ENCODE measurements at regions not wholly inside any gene's neighbourhood (a gene's known extent, or its start where the extent isn't known, plus 50 kb on each side); places are given as distances from the start of the nearest gene placed in this dataset.

DNA sequence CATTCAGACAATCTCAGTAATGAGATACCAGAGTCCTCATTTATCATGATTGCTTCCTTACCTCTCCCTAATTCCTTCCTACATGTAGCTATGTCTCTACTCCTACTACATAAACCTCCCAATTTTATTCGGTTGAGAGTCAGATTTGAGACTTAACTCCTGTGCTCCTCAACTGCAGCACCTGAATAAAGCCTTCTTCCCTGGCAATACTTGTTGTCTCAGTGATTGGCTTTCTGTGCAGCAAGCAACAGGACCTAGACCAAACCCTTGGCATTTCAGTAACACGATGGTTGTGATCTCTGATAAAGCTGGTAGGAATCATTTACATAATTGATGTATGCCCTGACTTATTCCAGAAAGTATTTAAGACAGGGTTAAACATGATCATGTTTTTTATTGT is 106.7 kb upstream of the NANOGP8 start:
- Histone ChIP-seq H3K36me3 (ENCODE audit: insufficient read depth) (0 out of 2 replicates have a peak, but pooled peaks cover 2% of the 10 kb centered on the region), H2AFZ (no peak overlapping the region), H3K79me2 (replicated peaks; ENCODE audit: insufficient read depth) (no peaks in the 10 kb centered on the region), H4K20me1 (replicated peaks; ENCODE audit: insufficient read depth) (no peaks in the 10 kb centered on the region), H3K27me3 (ENCODE audit: insufficient read depth) (no peaks in the 10 kb centered on the region), H3K27ac (ENCODE audit: low read depth) (no peak overlapping the region), H3F3A (replicated peaks; ENCODE audit: low read depth) (no peaks in the 10 kb centered on the region), H3K4me3 (no peak overlapping the region), H3K4me2 (no peak overlapping the region), H3K9me2 (ENCODE audit: insufficient read depth) (no peaks in the 10 kb centered on the region), H3K4me1 (ENCODE audit: insufficient read depth) (peaks cover 17% of the 10 kb centered on the region; the same call in 1 of the 2 replicates)
- H3K36me3 Mint-ChIP-seq (ENCODE audit: low read depth), result peaks cover 51% of the 10 kb centered on the region
- peaks cover 27% of the 10 kb centered on the region for H3K4me1 Mint-ChIP-seq
- TF ChIP-seq, protein P1, sequence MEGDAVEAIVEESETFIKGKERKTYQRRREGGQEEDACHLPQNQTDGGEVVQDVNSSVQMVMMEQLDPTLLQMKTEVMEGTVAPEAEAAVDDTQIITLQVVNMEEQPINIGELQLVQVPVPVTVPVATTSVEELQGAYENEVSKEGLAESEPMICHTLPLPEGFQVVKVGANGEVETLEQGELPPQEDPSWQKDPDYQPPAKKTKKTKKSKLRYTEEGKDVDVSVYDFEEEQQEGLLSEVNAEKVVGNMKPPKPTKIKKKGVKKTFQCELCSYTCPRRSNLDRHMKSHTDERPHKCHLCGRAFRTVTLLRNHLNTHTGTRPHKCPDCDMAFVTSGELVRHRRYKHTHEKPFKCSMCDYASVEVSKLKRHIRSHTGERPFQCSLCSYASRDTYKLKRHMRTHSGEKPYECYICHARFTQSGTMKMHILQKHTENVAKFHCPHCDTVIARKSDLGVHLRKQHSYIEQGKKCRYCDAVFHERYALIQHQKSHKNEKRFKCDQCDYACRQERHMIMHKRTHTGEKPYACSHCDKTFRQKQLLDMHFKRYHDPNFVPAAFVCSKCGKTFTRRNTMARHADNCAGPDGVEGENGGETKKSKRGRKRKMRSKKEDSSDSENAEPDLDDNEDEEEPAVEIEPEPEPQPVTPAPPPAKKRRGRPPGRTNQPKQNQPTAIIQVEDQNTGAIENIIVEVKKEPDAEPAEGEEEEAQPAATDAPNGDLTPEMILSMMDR (conservative IDR thresholded peaks at IDR 0.05; ENCODE audit: low read depth in 2 of 2), result no peak
- TF ChIP-seq STAT1 (IDR thresholded peaks at IDR 0.05; ENCODE audit: unreplicated experiment) (no peak), ZNF331 (CRISPR knock-in tag; IDR thresholded peaks at IDR 0.05; ENCODE audit: low read depth) (no peak), EZH2phosphoT487 (IDR thresholded peaks at IDR 0.05; ENCODE audit: unreplicated experiment) (no peak), JUNB (IDR thresholded peaks at IDR 0.05; ENCODE audit: unreplicated experiment) (no peak), CREB1 (CRISPR knock-in tag; IDR thresholded peaks at IDR 0.05; ENCODE audit: low read depth) (no peak), EZH2 (IDR thresholded peaks at IDR 0.05; ENCODE audit: low read depth, unreplicated experiment) (no peak), ZNF114 (CRISPR knock-in tag; IDR thresholded peaks at IDR 0.05) (no peak)
- TF ChIP-seq, protein P2, sequence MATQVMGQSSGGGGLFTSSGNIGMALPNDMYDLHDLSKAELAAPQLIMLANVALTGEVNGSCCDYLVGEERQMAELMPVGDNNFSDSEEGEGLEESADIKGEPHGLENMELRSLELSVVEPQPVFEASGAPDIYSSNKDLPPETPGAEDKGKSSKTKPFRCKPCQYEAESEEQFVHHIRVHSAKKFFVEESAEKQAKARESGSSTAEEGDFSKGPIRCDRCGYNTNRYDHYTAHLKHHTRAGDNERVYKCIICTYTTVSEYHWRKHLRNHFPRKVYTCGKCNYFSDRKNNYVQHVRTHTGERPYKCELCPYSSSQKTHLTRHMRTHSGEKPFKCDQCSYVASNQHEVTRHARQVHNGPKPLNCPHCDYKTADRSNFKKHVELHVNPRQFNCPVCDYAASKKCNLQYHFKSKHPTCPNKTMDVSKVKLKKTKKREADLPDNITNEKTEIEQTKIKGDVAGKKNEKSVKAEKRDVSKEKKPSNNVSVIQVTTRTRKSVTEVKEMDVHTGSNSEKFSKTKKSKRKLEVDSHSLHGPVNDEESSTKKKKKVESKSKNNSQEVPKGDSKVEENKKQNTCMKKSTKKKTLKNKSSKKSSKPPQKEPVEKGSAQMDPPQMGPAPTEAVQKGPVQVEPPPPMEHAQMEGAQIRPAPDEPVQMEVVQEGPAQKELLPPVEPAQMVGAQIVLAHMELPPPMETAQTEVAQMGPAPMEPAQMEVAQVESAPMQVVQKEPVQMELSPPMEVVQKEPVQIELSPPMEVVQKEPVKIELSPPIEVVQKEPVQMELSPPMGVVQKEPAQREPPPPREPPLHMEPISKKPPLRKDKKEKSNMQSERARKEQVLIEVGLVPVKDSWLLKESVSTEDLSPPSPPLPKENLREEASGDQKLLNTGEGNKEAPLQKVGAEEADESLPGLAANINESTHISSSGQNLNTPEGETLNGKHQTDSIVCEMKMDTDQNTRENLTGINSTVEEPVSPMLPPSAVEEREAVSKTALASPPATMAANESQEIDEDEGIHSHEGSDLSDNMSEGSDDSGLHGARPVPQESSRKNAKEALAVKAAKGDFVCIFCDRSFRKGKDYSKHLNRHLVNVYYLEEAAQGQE (IDR thresholded peaks at IDR 0.05; ENCODE audit: unreplicated experiment), result no peak
- TF ChIP-seq, protein P3, sequence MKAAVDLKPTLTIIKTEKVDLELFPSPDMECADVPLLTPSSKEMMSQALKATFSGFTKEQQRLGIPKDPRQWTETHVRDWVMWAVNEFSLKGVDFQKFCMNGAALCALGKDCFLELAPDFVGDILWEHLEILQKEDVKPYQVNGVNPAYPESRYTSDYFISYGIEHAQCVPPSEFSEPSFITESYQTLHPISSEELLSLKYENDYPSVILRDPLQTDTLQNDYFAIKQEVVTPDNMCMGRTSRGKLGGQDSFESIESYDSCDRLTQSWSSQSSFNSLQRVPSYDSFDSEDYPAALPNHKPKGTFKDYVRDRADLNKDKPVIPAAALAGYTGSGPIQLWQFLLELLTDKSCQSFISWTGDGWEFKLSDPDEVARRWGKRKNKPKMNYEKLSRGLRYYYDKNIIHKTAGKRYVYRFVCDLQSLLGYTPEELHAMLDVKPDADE (IDR thresholded peaks at IDR 0.05), result no peak
- no peak overlapping the region for H3K4me3 Mint-ChIP-seq
- H3K27me3 Mint-ChIP-seq (ENCODE audit: insufficient read depth, low read depth, poor library complexity), result peaks cover 3% of the 10 kb centered on the region
- no peak for DNase-seq (ENCODE audit: low spot score)
- H3K27ac Mint-ChIP-seq, result no peak overlapping the region
- no peak for ATAC-seq
- H3K9me3 Mint-ChIP-seq, result peaks cover 53% of the 10 kb centered on the region
